ENCODE measurements at regions not wholly inside any gene's neighbourhood (a gene's known extent, or its start where the extent isn't known, plus 50 kb on each side); places are given as distances from the start of the nearest gene placed in this dataset.

GRCh38 chr1:220327106-220327505 lies 54.9 kb upstream of the RAB3GAP2 start:
- TF ChIP-seq POLR2A (IDR thresholded peaks at IDR 0.05; ENCODE audit: low read depth, low read length) (no peak), POLR2AphosphoS5 (IDR thresholded peaks at IDR 0.05; ENCODE audit: low read depth, low read length) (no peak)
